Neural progenitor cell (in vitro differentiated cells): ENCODE measurements at regions not wholly inside any gene's neighbourhood (a gene's known extent, or its start where the extent isn't known, plus 50 kb on each side); places are given as distances from the start of the nearest gene placed in this dataset.

Experiments
- DNase-seq: peaks from one replicate; pipeline ENCODE4 v3.0.0-alpha.2; 2016; ENCODE audit warnings: low spot score
- H2AFZ ChIP-seq: fragments of 200-600 bp; sonication (generic); replicated peaks from 2 replicates; pipeline ENCODE4 v1.6.1; 2016; ENCODE audit warnings: antibody characterized with exemption
- H3F3A ChIP-seq: fragments of 200-600 bp; sonication (generic); 2 replicates; pipeline ENCODE4 v1.6.1; 2016; ENCODE audit warnings: antibody characterized with exemption, low read depth
- H3K27ac ChIP-seq: fragments of 200-600 bp; sonication (generic); 2 replicates; pipeline ENCODE4 v1.5.1; 2016; ENCODE audit warnings: mild to moderate bottlenecking
- H3K27me3 ChIP-seq: fragments of 200-600 bp; sonication (generic); 2 replicates; pipeline ENCODE4 v1.6.1; 2016; ENCODE audit warnings: mild to moderate bottlenecking, moderate library complexity
- H3K36me3 ChIP-seq: fragments of 200-600 bp; sonication (generic); 2 replicates; pipeline ENCODE4 v1.5.1; 2016
- H3K4me1 ChIP-seq: fragments of 200-600 bp; sonication (generic); 2 replicates; pipeline ENCODE4 v1.6.1; 2016; ENCODE audit warnings: mixed run types
- H3K4me2 ChIP-seq: fragments of 200-600 bp; sonication (generic); 2 replicates; pipeline ENCODE4 v1.6.1; 2016
- H3K4me3 ChIP-seq: fragments of 200-600 bp; sonication (generic); 2 replicates; pipeline ENCODE4 v1.5.1; 2016
- H3K79me2 ChIP-seq: fragments of 200-600 bp; sonication (generic); 2 replicates; pipeline ENCODE4 v1.6.1; 2016; ENCODE audit warnings: low read depth
- H3K9ac ChIP-seq: fragments of 200-600 bp; sonication (generic); 2 replicates; pipeline ENCODE4 v1.6.1; 2016
- H3K9me3 ChIP-seq: fragments of 200-600 bp; sonication (generic); 2 replicates; pipeline ENCODE4 v1.5.1; 2016; ENCODE audit warnings: low read depth
- H4K20me1 ChIP-seq: fragments of 200-600 bp; sonication (generic); 2 replicates; pipeline ENCODE4 v1.6.1; 2016; ENCODE audit warnings: low read depth
- H3K27ac Mint-ChIP-seq: 3 replicates; pipeline ENCODE4 v1.8.0; 2021; ENCODE audit warnings: mixed read lengths
- H3K27me3 Mint-ChIP-seq: 2 replicates; pipeline ENCODE4 v1.8.0; 2022; ENCODE audit warnings: low read depth, mild to moderate bottlenecking, inconsistent platforms, moderate library complexity, mixed read lengths; ENCODE audit not compliant: insufficient read depth
- H3K36me3 Mint-ChIP-seq: 3 replicates; pipeline ENCODE4 v1.8.0; 2021; ENCODE audit warnings: mixed read lengths
- H3K4me1 Mint-ChIP-seq: 3 replicates; pipeline ENCODE4 v1.8.0; 2021; ENCODE audit warnings: mixed read lengths
- H3K4me3 Mint-ChIP-seq: 3 replicates; pipeline ENCODE4 v1.8.0; 2021; ENCODE audit warnings: mild to moderate bottlenecking, moderate library complexity, mixed read lengths
- H3K9me3 Mint-ChIP-seq: 3 replicates; pipeline ENCODE4 v1.8.0; 2020; ENCODE audit warnings: mixed read lengths
- CTCF ChIP-seq: fragments of 200-600 bp; sonication (generic); IDR thresholded peaks from 2 replicates; pipeline ENCODE4 v1.5.1; 2017; ENCODE audit warnings: antibody characterized with exemption, mild to moderate bottlenecking
- EZH2 ChIP-seq: fragments of 200-600 bp; sonication (generic); IDR thresholded peaks from 2 replicates; pipeline ENCODE4 v1.6.1; 2017; ENCODE audit warnings: antibody characterized with exemption, mild to moderate bottlenecking, moderate library complexity
- EZH2phosphoT487 ChIP-seq: fragments of 200-600 bp; sonication (generic); IDR thresholded peaks from 2 replicates; pipeline ENCODE4 v1.6.1; 2017; ENCODE audit warnings: antibody characterized with exemption

- Histone ChIP-seq H3K4me2 (no peak overlapping the region), H3F3A (no peaks in the 10 kb centered on the region), H3K4me1 (no peaks in the 10 kb centered on the region), H3K4me3 (no peak overlapping the region), H3K27ac (no peak overlapping the region), H4K20me1 (no peaks in the 10 kb centered on the region), H3K79me2 (no peaks in the 10 kb centered on the region), H3K36me3 (no peaks in the 10 kb centered on the region), H2AFZ (peak overlapping the region; percentile 17), H3K9ac (no peak overlapping the region), H3K27me3 (no peaks in the 10 kb centered on the region), H3K9me3 (no peaks in the 10 kb centered on the region)
- DNase-seq = no peak
- H3K9me3 Mint-ChIP-seq = peaks cover 2% of the 10 kb centered on the region
- H3K27me3 Mint-ChIP-seq = no peaks in the 10 kb centered on the region
- no peaks in the 10 kb centered on the region for H3K4me1 Mint-ChIP-seq
- no peak overlapping the region for H3K4me3 Mint-ChIP-seq
- TF ChIP-seq EZH2phosphoT487 (no peak), EZH2 (no peak), CTCF (no peak)
- H3K36me3 Mint-ChIP-seq = no peaks in the 10 kb centered on the region
- no peak overlapping the region for H3K27ac Mint-ChIP-seq
Measured at GRCh38 chr3:176927706-176928581, 269.3 kb downstream of the TBL1XR1 start.

GRCh38 chr3:176927280-176927679 is 270.0 kb downstream of the TBL1XR1 start:
- Histone ChIP-seq H2AFZ (peak overlapping the region; percentile 17), H3K9me3 (no peaks in the 10 kb centered on the region), H3K79me2 (no peaks in the 10 kb centered on the region), H3K9ac (no peak overlapping the region), H3K27ac (no peak overlapping the region), H3K36me3 (no peaks in the 10 kb centered on the region), H3K4me2 (no peak overlapping the region), H3K27me3 (no peaks in the 10 kb centered on the region), H3K4me1 (no peaks in the 10 kb centered on the region), H4K20me1 (no peaks in the 10 kb centered on the region), H3F3A (no peaks in the 10 kb centered on the region), H3K4me3 (no peak overlapping the region)
- H3K27ac Mint-ChIP-seq = no peak overlapping the region
- no peaks in the 10 kb centered on the region for H3K36me3 Mint-ChIP-seq
- TF ChIP-seq CTCF = no peak
- TF ChIP-seq EZH2 = no peak
- TF ChIP-seq EZH2phosphoT487 = no peak
- no peak for DNase-seq
- no peaks in the 10 kb centered on the region for H3K4me1 Mint-ChIP-seq
- no peaks in the 10 kb centered on the region for H3K27me3 Mint-ChIP-seq
- H3K9me3 Mint-ChIP-seq = peaks cover 2% of the 10 kb centered on the region
- H3K4me3 Mint-ChIP-seq = no peak overlapping the region

- no peak for DNase-seq
- H3K4me2 ChIP-seq = no peak overlapping the region
- H2AFZ ChIP-seq = no peak overlapping the region
- no peak overlapping the region for H3K4me3 Mint-ChIP-seq
- no peaks in the 10 kb centered on the region for H3K36me3 ChIP-seq
- H3K9me3 Mint-ChIP-seq = peaks cover 2% of the 10 kb centered on the region
- H4K20me1 ChIP-seq = no peaks in the 10 kb centered on the region
- no peaks in the 10 kb centered on the region for H3K36me3 Mint-ChIP-seq
- H3K9me3 ChIP-seq = no peaks in the 10 kb centered on the region
- no peaks in the 10 kb centered on the region for H3K79me2 ChIP-seq
- H3K9ac ChIP-seq = no peak overlapping the region
- no peaks in the 10 kb centered on the region for H3K4me1 ChIP-seq
- TF ChIP-seq EZH2 (no peak), EZH2phosphoT487 (no peak), CTCF (no peak)
- H3K27ac ChIP-seq = no peak overlapping the region
- H3F3A ChIP-seq = no peaks in the 10 kb centered on the region
- no peaks in the 10 kb centered on the region for H3K27me3 Mint-ChIP-seq
- no peaks in the 10 kb centered on the region for H3K27me3 ChIP-seq
- H3K27ac Mint-ChIP-seq = no peak overlapping the region
- H3K4me3 ChIP-seq = no peak overlapping the region
- no peaks in the 10 kb centered on the region for H3K4me1 Mint-ChIP-seq
Measured at GRCh38 chr3:176926688-176927087, 270.6 kb downstream of the TBL1XR1 start.
